H9 (cell line): ENCODE measurements at regions not wholly inside any gene's neighbourhood (a gene's known extent, or its start where the extent isn't known, plus 50 kb on each side); places are given as distances from the start of the nearest gene placed in this dataset.

Source experiments
- DNase-seq: peaks from one replicate; pipeline ENCODE4 v3.0.0-alpha.2; 2017
- H2AFZ ChIP-seq: one replicate; pipeline ENCODE4 v1.6.1; 2013; ENCODE audit warnings: mild to moderate bottlenecking, low read length, control low read depth, moderate library complexity
- H2AK5ac ChIP-seq: 2 replicates; pipeline ENCODE4 v1.6.1; 2013; ENCODE audit warnings: low read length, control low read depth, mixed read lengths; ENCODE audit not compliant: insufficient read length
- H2BK120ac ChIP-seq: one replicate; pipeline ENCODE4 v1.6.1; 2013; ENCODE audit warnings: low read depth, mild to moderate bottlenecking, low read length, control low read depth, inconsistent platforms; ENCODE audit not compliant: poor library complexity, severe bottlenecking
- H2BK12ac ChIP-seq: 2 replicates; pipeline ENCODE4 v1.6.1; 2013; ENCODE audit warnings: low read length, control low read depth, mixed read lengths, low read depth; ENCODE audit not compliant: insufficient read length
- H2BK15ac ChIP-seq: 2 replicates; pipeline ENCODE4 v1.6.1; 2013; ENCODE audit warnings: low read depth, low read length, control low read depth
- H2BK20ac ChIP-seq: one replicate; pipeline ENCODE4 v1.6.1; 2013; ENCODE audit warnings: low read depth, mild to moderate bottlenecking, low read length, control low read depth, inconsistent platforms; ENCODE audit not compliant: poor library complexity, severe bottlenecking
- H2BK5ac ChIP-seq: 2 replicates; pipeline ENCODE4 v1.6.1; 2013; ENCODE audit warnings: low read length, control low read depth, mixed read lengths; ENCODE audit not compliant: insufficient read length
- H3K14ac ChIP-seq: 2 replicates; pipeline ENCODE4 v1.6.1; 2013; ENCODE audit warnings: low read length, control low read depth; ENCODE audit not compliant: insufficient read depth
- H3K18ac ChIP-seq: 2 replicates; pipeline ENCODE4 v1.6.1; 2013; ENCODE audit warnings: low read depth, mild to moderate bottlenecking, mixed read lengths, low read length, control low read depth; ENCODE audit not compliant: insufficient read length
- H3K23ac ChIP-seq: 2 replicates; pipeline ENCODE4 v1.6.1; 2013; ENCODE audit warnings: low read length, control low read depth, mixed read lengths, low read depth; ENCODE audit not compliant: insufficient read length
- H3K23me2 ChIP-seq: 2 replicates; pipeline ENCODE4 v1.6.1; 2013; ENCODE audit warnings: low read depth, mild to moderate bottlenecking, mixed read lengths, low read length, control low read depth; ENCODE audit not compliant: insufficient read length, poor library complexity, severe bottlenecking
- H3K27ac ChIP-seq: 2 replicates; pipeline ENCODE4 v1.5.1; 2013; ENCODE audit warnings: low read length, control low read depth, mixed read lengths, low read depth; ENCODE audit not compliant: insufficient read length
- H3K27me3 ChIP-seq: 2 replicates; pipeline ENCODE4 v1.6.1; 2013; ENCODE audit warnings: low read length, control low read depth, inconsistent platforms; ENCODE audit not compliant: insufficient read depth
- H3K4ac ChIP-seq: 2 replicates; pipeline ENCODE4 v1.6.1; 2013; ENCODE audit warnings: low read depth, mild to moderate bottlenecking, control low read depth, inconsistent platforms, low read length, moderate library complexity
- H3K4me1 ChIP-seq: 2 replicates; pipeline ENCODE4 v1.6.1; 2013; ENCODE audit warnings: low read length, control low read depth, inconsistent platforms; ENCODE audit not compliant: insufficient read depth
- H3K4me2 ChIP-seq: 2 replicates; pipeline ENCODE4 v1.6.1; 2013; ENCODE audit warnings: low read length, control low read depth, mixed read lengths; ENCODE audit not compliant: insufficient read length, insufficient read depth
- H3K56ac ChIP-seq: 2 replicates; pipeline ENCODE4 v1.6.1; 2013; ENCODE audit warnings: low read depth, mild to moderate bottlenecking, mixed read lengths, low read length, control low read depth; ENCODE audit not compliant: insufficient read length
- H3K79me1 ChIP-seq: 2 replicates; pipeline ENCODE4 v1.6.1; 2013; ENCODE audit warnings: low read depth, mild to moderate bottlenecking, moderate library complexity, low read length, control low read depth, inconsistent platforms; ENCODE audit not compliant: insufficient read depth, poor library complexity, severe bottlenecking
- H3K79me2 ChIP-seq: 2 replicates; pipeline ENCODE4 v1.6.1; 2013; ENCODE audit warnings: low read length, control low read depth, inconsistent platforms; ENCODE audit not compliant: insufficient read depth
- H3K9ac ChIP-seq: 2 replicates; pipeline ENCODE4 v1.6.1; 2013; ENCODE audit warnings: low read length, control low read depth, mixed read lengths; ENCODE audit not compliant: insufficient read length; ENCODE audit errors: extremely low read depth
- H3K9me3 ChIP-seq: one replicate; pipeline ENCODE4 v1.6.1; 2013; ENCODE audit warnings: low read depth, low read length, inconsistent platforms; ENCODE audit not compliant: control insufficient read depth
- H3T11ph ChIP-seq: one replicate; pipeline ENCODE4 v1.6.1; 2013; ENCODE audit warnings: mild to moderate bottlenecking, low read length, control low read depth, inconsistent platforms
- H4K20me1 ChIP-seq: one replicate; pipeline ENCODE4 v1.6.1; 2013; ENCODE audit not compliant: control insufficient read depth, insufficient read length, insufficient read depth
- H4K5ac ChIP-seq: 2 replicates; pipeline ENCODE4 v1.6.1; 2013; ENCODE audit warnings: low read depth, mild to moderate bottlenecking, mixed read lengths, low read length, control low read depth; ENCODE audit not compliant: insufficient read length
- H4K8ac ChIP-seq: replicated peaks from 2 replicates; pipeline ENCODE4 v1.6.1; 2013; ENCODE audit warnings: low read length, control low read depth, mixed read lengths, low read depth; ENCODE audit not compliant: insufficient read length
- H4K91ac ChIP-seq: 2 replicates; pipeline ENCODE4 v1.6.1; 2013; ENCODE audit warnings: low read depth, mild to moderate bottlenecking, moderate library complexity, mixed read lengths, low read length, control low read depth; ENCODE audit not compliant: insufficient read length
- H3K27ac Mint-ChIP-seq, 3 experiments: 2 replicates in 2 of 3; 3 replicates in 1 of 3; pipeline ENCODE4 v1.8.0; 2020 to 2021; ENCODE audit warnings: mixed read lengths in 3 of 3, mild to moderate bottlenecking in 1 of 3, moderate library complexity in 1 of 3
- H3K27me3 Mint-ChIP-seq: 2 replicates; pipeline ENCODE4 v1.8.0; 2021; ENCODE audit warnings: low read depth, mild to moderate bottlenecking, moderate library complexity, mixed read lengths
- H3K36me3 Mint-ChIP-seq, 3 experiments: 2 replicates in 2 of 3; 3 replicates in 1 of 3; pipeline ENCODE4 v1.8.0; 2020 to 2021; ENCODE audit warnings: low read depth in 3 of 3, mixed read lengths in 3 of 3; ENCODE audit not compliant: insufficient read depth in 1 of 3
- H3K4me1 Mint-ChIP-seq, 2 experiments: 2 replicates each; pipeline ENCODE4 v1.8.0; 2020; ENCODE audit warnings: mixed read lengths in 2 of 2
- H3K4me3 Mint-ChIP-seq, 2 experiments: 2 replicates in 1 of 2; 3 replicates in 1 of 2; pipeline ENCODE4 v1.8.0; 2020 to 2021; ENCODE audit warnings: mild to moderate bottlenecking in 2 of 2, mixed read lengths in 2 of 2, moderate library complexity in 1 of 2
- H3K9me3 Mint-ChIP-seq, 2 experiments: 2 replicates in 1 of 2; 3 replicates in 1 of 2; pipeline ENCODE4 v1.8.0; 2020; ENCODE audit warnings: mild to moderate bottlenecking in 2 of 2, mixed read lengths in 2 of 2, moderate library complexity in 1 of 2
- WGBS: extraction: QIAGEN DNeasy Blood & Tissue Kit; methylation state at CpG from one replicate; pipeline ENCODE4 v1.1.7; 2013; ENCODE audit warnings: missing lambda C conversion rate, low lambda C conversion rate, mixed read lengths; ENCODE audit not compliant: insufficient read length; ENCODE audit errors: extremely low coverage; 5-methylcytosine and 5-hydroxymethylcytosine counted together
- TF ChIP-seq, protein P1 (sequence below): fragments of 200-600 bp; sonication (generic); conservative IDR thresholded peaks from 3 replicates; pipeline ENCODE4 v1.8.0; 2021; ENCODE audit warnings: antibody characterized with exemption, mild to moderate bottlenecking

DNA sequence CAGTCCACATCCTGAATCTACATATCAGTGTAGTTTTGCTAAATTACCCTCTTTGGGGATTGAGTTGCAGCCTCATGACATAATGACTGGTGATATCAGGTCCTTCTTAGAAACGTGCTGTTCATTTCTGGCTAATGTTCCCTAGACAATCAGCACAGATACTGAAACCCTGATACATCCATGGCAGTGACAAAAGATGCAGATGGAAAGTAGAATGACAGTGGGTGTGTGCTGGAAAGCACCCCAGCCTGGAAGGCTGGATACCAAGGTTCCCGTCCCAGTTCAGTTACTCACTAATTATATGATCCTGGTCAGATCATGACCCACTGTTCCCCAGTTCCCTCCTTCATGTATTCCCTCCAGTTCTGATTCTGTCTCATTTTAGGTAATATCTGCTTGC, 198.2 kb upstream of the FGGY start:
- Histone ChIP-seq H3K27ac (no peak overlapping the region), H3K23ac (no peak overlapping the region), H2BK20ac (no peak overlapping the region), H3K18ac (no peak overlapping the region), H3K4me1 (no peaks in the 10 kb centered on the region), H2BK5ac (no peak overlapping the region), H3K4ac (no peak overlapping the region), H3K4me2 (no peak overlapping the region), H2BK120ac (no peak overlapping the region), H4K8ac (no peak overlapping the region), H3K9ac (no peak overlapping the region), H3T11ph (no peak overlapping the region), H3K56ac (no peak overlapping the region), H2BK12ac (no peak overlapping the region), H4K91ac (no peak overlapping the region), H2BK15ac (no peak overlapping the region), H3K79me2 (no peaks in the 10 kb centered on the region), H3K79me1 (no peaks in the 10 kb centered on the region), H3K23me2 (no peaks in the 10 kb centered on the region), H4K20me1 (no peaks in the 10 kb centered on the region), H2AFZ (no peak overlapping the region), H3K9me3 (no peaks in the 10 kb centered on the region), H2AK5ac (no peak overlapping the region), H3K14ac (no peak overlapping the region), H3K27me3 (no peaks in the 10 kb centered on the region), H4K5ac (no peak overlapping the region)
- Mint-ChIP-seq H3K9me3 (peaks cover 0 to 9% of the 10 kb centered on the region in 2 experiments; a peak in 3 of 5 replicates), H3K27me3 (no peaks in the 10 kb centered on the region), H3K27ac (no peak overlapping the region), H3K36me3 (no peaks in the 10 kb centered on the region; a peak in 2 of 7 replicates), H3K4me1 (no peaks in the 10 kb centered on the region), H3K4me3 (no peak overlapping the region)
- no CpG with 5 or more reads among the region's 2 CpGs for WGBS
- TF ChIP-seq, protein P1, sequence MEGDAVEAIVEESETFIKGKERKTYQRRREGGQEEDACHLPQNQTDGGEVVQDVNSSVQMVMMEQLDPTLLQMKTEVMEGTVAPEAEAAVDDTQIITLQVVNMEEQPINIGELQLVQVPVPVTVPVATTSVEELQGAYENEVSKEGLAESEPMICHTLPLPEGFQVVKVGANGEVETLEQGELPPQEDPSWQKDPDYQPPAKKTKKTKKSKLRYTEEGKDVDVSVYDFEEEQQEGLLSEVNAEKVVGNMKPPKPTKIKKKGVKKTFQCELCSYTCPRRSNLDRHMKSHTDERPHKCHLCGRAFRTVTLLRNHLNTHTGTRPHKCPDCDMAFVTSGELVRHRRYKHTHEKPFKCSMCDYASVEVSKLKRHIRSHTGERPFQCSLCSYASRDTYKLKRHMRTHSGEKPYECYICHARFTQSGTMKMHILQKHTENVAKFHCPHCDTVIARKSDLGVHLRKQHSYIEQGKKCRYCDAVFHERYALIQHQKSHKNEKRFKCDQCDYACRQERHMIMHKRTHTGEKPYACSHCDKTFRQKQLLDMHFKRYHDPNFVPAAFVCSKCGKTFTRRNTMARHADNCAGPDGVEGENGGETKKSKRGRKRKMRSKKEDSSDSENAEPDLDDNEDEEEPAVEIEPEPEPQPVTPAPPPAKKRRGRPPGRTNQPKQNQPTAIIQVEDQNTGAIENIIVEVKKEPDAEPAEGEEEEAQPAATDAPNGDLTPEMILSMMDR: no peak
- DNase-seq: no peak
